HG03175 (cell line): ENCODE measurements at regions not wholly inside any gene's neighbourhood (a gene's known extent, or its start where the extent isn't known, plus 50 kb on each side); places are given as distances from the start of the nearest gene placed in this dataset.
"Not testable (repeated sequence)": the region's sequence is repeated elsewhere in the genome, so short reads cannot be mapped to it uniquely, and the experiment has no call there.

Experiments
- ATAC-seq: cut with Tn5 transposase; IDR thresholded peaks from one replicate; pipeline ENCODE4 v1.9.1; 2021; ENCODE audit warnings: mild to moderate bottlenecking, moderate library complexity; ENCODE audit not compliant: unreplicated experiment

DNA sequence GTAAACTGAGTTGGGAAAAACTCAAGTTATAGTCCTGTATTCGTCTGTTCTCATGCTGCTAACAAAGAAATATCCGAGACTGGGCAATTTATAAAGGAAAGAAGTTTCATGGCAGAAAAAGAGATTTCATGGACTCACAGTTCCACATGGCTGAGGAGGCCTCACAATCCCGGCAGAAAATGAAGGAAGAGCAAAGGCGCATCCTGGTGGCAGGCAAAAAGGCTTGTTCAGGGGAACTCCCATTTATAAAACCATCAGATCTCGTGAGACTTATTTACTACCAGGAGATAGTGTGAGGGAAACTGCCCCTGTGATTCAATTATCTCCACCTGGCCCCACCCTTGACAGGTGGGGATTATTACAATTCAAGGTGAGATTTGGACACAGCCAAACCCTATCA, 292.6 kb upstream of the SYT1 start:
- ATAC-seq = no peak

DNA sequence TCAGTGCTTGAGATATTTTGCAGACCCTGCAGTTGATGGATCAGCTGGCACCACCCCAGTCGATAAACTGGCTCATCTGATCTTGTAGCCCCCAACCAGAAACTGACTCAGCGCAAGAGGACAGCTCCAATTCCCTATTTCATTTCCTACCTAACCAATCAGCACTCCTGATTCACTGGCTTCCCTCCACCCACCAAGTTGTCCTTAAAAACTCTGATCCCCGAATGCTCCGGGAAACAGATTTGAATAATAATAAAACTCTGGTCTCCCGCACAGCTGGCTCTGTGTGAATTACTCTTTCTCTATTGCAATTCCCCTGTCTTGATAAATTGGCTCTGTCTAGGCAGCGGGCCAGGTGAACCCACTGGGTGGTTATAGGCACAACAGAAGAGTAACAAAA, 289.4 kb upstream of the SYT1 start:
- not testable (repeated sequence) for ATAC-seq

DNA sequence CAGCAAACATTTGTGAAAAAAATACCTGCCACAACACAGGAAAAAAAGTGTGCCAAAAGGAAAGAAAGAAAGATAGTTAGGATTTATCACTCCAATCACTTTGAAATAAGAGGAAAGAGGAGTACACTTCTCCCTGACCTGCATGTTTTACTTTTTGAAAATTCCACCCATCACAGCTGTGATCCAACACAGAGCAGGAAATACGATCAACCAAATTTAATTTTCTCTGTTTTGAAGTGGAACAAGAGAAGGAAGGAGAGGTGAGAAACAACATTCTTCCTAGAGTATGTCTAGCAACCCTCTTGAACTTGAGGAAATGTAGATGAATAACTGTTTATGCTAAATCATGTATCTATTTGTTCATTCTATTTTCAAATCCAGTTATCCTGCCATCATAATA, 284.7 kb upstream of the SYT1 start:
- no peak for ATAC-seq

DNA sequence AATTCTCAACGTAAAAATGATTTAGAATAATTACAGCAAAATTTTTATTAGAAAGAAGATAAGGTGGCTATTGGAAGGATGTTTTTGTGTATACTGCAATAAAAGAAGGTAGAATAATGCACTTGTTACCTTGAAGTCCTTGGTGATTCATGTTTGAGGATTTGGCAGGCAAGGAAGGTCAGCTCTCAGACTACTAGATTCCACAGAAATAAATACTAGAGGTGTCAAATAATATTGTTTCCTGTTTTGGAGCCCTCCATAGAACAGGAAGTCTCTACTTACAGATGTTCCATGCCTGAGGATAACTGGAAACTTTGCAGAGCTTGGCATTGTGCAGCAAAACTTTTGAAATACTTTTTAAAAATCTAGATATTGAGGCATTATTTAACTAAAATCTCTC, 284.3 kb upstream of the SYT1 start:
- ATAC-seq = no peak

DNA sequence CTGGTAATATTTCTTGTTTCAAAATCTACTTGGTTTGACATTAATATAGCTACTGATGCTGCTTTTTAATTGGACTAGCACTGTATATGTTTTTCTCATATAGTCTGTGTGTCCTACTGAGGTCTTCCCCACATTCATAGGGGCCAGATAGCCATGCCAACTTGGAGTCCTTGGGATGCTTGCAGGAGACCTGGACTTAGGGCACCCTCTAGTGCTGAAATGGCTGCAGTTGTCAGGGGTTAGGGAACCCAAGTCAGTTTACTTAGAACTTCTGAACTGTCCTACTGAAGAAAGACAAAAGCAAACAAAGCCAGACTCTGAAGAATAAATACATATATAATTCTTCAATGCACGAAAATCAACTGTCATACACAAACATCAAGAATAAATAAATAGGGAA, 279.9 kb upstream of the SYT1 start:
- ATAC-seq = no peak

DNA sequence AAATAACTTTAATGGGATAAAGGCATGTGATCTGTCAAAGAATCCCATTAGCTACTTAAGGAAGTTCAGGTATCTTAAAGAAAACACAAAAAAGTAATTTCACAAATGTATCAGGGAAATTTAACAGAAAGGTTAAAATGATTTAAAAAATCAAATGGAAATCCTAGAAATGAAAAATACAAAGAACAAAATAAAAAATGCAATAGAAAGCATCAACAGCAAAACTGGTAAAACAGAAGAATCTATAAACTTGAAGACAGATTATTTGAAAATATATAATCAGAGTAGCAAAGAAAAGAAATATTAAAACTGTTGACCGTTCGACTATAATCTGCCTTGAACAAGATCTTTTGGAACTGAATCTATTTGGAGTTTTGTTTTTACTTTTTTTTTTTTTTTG, 279.4 kb upstream of the SYT1 start:
- ATAC-seq = no peak

DNA sequence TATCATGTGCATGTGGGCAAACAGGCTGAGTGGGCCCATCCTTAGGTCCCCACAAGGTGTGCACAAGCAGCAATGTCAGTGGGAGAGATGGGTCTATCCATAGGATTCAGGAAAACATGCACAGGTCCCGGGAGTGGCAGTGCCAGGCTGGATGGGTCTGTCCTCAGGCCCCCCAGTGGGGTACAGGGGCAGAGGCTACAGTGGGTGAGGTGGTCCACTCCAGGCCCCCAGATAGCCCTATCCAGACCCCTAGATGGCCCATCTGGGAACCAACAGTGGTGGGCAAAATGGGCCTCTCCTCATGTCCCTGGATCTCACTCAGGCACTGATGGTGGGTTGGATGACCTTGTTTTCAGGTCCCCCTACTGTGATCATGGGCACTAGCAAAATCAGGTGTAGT, 277.8 kb upstream of the SYT1 start:
- ATAC-seq = no peak

DNA sequence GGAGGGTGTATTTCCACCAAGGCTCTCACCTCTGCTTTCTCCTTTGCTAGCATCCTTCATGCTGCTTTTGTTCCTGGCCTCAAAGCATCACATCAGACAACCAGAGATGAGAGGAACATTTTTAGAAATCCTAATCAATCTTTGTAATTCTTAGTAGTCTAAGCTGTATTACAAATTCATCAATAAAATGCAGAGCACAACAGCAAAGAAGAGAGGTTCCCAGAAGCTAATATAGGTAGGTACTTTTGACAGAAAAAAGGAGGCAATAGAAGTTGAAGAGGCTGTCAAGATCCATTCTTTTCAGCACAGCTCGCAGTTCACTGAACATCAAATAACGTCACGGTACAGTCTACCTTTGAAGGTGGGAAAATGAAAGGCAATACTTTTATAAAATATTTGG, 265.2 kb upstream of the SYT1 start:
- ATAC-seq = no peak

DNA sequence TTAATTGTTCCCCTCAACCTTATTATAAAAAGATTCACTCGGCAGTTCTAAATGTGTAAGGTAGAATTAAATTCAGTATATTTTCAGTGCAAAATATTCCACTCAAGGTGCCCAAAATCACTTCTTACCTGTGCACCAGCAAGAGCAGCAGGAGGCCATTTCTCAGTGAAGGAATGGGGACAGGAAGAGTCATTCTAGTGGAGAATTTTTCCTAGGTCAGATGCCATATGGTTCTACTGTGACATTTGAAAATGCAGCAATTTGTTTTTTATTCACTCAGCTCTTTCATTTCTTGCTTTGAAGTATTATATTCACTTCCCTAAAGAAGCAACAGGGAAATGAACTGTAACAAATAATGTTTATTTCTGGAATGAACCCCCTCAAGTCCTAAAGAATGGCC, 264.0 kb upstream of the SYT1 start:
- no peak for ATAC-seq

DNA sequence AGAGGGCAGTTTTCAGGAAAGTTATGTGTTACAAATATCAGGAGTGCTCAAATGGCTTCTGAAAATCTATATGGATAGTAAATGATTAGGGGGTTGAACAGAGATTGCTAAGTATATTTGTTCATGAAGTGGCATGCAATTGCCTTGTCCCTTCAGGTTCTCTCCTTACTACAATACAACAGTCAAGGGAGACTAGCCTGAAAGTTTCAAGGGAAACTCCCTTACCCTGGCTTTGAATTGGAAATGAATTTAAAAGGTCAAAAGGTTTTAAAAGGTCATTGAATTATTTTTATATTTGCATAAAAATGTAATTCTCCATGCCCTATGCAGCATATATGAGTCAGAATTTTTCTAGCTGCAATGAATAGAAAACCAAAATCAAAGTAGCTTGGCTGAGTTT, 253.1 kb upstream of the SYT1 start:
- no peak for ATAC-seq

DNA sequence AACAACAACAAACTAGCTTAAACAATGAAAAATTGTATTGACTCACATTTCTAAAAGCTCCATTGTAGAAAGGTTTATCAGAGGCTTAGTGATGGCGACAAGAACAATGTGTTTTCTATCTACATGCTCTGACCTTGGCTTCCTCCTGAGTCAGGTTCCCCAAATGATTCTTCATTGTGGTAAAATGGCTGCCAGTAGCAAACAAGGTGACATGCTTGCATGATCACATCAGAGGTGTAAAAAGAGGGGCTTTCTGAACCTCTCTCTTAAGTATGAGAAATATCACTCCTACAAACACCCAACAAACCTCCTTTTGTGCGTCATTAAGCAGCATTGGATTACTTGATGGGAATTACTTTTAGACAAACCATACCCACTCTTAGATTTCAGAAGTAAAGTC, 252.4 kb upstream of the SYT1 start:
- ATAC-seq = no peak

DNA sequence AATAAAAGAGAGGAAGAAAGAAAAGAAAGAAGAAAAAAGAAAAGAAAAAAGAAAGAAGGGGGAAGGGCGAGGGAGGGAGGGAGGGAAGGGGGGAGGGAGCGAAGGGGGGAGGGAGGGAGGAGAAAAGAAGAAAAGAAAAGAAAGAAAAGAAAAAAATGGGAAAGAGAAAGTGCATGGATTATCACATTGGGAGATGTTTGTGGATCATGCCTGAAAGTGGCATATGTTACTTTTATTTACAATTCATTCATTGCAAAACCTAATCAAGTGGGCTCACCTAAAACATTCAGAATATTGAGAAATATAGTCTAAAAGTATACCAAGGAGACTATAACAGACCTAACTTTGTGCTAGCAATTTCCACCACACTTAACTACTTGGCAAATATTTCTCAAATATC, 246.9 kb upstream of the SYT1 start:
- no peak for ATAC-seq

DNA sequence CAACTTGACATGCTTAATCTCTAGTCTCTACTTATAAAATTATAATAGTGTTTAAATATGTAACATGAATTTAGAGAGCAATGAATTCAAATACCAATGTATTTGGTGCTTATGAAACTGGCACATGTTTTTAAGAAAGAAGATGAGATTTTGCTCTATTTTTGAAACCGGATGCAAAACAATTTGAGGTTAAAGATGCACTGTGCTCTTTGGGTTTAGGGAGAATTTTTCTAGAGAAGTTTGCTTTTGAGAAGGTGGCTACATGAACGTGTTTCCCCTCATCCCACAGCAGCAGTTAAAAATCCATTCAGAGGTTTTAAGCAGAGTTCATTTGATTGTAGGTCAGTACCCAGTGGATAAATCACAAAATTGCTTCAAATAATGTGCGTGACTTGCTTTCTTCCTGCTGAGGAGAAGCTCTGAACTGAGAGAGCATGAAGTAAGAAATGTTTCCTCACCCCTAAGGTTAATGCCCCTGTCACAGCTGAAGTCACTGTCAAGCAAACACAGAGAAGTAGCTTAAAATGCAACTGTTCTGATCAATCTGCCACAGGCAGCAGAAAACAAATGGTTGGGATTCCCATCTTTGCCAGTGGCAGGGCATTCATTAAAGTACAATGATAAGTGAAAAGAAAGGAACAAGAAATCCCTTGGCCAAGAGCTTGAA, 241.9 kb upstream of the SYT1 start:
- no peak for ATAC-seq

DNA sequence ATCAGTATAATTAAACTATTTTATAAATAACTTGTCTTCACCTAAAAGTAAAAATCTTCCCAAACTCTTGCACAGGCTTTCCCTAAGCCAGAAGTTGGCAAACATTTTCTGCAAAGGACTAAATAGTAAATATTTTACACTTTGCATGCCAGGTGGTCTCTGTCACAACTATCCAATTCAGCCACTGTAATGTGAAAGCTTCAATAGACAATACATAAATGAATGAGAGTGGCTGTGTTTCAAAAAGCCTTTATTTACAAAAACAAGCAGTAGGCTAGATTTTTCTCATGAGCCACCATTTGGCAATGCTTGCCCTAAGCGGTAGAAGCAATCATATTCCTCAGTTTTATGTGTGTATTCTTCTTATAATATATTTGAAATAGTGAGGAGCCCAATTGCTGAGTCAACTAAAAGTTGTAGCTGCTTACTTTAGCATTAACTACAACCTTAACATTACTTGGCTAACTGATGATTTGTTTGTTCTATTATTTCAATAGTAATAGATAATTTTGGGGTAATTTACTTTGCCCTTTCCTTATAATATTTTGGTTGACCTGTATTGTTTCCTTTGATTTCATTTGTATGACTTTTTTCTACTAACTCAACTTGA, 236.0 kb upstream of the SYT1 start:
- no peak for ATAC-seq

DNA sequence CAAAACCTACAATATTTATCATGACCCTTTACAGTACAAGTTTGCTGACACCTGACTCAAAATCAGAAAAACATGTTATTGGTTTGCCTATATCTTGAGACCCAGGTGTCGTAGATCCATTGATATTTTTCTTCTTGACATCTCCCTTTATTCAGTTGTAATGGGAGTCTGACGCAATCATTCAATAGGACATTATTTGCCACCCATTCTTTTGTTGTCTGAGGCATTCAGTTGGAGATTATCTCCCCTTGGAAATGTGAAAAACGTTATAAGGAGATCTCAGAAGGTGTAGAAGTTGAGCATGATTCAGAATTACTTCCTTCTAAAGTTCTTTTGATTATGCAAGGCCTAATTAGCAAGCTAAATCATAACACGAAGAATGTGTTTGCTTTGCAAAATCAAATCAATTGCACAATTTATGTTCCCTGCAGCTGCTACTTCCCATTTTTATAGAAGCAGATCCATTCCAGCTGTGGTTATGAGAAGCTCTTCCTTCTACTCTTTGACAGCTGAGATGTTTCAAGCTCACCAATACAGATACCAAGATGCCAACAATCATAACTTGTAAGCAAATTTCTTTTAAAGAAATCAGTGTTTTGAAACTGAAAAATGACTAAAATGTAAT, 228.2 kb upstream of the SYT1 start:
- no peak for ATAC-seq

DNA sequence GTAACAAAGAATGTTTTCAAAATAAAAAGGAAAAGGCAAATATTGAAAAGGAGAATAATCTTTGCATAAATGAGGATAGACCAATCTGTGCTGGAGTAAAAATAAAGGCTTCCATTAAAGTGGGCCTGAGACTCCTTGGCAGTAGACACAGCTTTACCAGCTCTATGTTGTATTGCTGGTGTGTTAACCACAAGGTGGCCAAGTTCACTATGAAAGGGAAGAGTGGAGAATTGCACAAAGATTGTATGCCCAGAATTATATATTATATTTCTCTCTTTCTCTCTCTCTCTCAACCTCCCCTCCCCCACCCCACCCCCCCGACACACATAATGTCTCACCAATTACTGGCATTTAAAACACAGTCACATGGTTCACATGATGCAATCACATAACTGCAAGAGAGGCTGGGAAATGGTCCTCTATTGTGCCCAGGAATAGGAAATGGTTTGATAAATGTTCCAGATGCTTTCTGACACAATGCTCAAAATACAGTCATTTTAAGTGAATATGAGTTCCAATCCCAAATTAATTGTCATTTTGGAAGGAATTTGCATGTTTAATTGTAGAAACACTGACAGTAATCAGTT, 222.6 kb upstream of the SYT1 start:
- no peak for ATAC-seq

DNA sequence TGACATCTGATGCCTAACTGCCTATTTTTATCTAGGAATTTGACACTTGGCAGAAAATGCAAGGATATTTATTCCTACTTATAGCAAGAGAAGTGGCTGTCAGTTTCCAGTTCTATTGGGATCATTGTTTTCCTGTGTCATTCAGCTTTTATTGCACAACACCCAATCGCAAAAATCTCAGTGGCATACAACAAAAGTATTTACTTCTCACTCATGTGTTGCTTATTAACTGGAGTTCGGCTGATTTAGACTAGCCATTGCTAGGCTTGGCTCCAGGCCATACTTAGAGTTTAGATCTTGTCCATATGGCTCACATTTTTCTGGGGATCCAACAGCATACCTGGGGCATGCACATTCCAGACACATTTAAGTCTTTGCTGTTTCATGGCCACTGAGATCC, 218.6 kb upstream of the SYT1 start:
- no peak for ATAC-seq

DNA sequence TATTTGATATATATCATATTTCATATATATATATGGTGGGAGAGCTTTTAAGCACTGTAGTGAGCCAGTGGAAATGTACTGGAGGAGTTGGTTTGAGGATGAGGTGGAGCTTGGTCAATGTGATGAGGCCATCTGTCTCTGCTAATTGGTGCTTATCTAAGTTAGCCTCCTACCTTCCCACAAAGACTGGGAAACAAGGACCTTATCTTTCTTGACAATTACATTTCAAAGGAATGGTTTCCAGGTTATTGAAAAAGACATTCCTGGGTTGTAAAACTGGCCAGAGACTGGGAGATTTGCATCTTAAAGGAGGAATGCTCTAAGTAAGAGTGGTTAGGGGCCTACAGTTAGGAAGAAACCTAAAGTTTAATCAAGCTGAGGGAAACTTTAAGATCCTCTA, 212.8 kb upstream of the SYT1 start:
- ATAC-seq = no peak

DNA sequence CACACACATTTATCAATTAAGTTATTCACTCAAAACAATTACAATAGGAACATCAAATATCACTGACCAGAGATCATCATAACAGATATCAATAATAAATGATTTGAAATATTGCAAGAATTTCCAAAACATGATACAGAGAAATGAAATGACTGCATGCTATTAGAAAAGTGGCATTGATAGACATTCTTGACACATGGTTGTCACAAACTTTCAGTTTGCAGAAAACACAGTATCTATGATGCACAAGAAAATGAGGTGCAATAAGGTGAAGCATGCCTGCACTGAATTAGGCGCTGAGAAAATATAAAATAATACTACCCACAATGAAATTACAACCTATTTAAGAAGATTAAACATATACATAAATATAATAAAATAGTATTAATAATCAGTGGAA, 198.0 kb upstream of the SYT1 start:
- ATAC-seq = no peak

DNA sequence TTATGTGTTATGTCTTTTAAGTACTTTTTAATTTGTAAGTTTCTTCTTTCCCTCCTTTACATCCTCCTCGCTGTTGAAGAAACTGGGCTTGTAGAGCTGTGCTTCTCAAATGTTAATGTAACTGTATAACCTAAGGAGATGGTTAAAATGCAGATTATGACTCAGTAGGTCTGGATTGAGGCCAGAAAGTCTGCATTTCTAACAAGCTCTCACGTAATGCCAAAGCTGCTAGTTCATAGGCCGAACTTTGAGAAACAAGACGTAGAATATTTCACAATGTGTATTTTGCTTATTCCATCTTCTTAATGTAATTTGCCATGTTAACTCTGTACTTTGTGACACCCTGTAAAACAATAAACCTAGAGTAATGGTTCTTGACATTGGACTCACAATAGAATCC, 193.3 kb upstream of the SYT1 start:
- ATAC-seq = no peak

DNA sequence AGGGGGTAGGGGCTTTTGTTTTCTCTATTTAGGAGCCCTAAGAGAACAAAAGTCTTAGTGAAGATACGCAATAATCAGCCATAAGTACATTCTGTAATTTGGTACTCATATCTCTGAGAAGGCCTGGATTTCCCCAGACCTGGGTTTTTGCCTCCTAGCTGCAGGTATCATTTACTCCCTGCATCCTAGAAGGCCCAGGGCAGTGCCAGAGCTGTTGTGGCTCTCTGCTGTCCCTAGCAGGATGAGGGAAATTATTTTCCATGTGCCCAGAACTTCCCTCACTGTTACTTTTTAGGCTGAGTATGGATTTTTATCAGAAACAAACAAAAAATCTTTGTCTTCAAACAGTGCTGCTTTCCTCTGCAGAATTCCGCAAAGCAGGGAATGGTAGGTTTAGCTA, 192.5 kb upstream of the SYT1 start:
- ATAC-seq = no peak

DNA sequence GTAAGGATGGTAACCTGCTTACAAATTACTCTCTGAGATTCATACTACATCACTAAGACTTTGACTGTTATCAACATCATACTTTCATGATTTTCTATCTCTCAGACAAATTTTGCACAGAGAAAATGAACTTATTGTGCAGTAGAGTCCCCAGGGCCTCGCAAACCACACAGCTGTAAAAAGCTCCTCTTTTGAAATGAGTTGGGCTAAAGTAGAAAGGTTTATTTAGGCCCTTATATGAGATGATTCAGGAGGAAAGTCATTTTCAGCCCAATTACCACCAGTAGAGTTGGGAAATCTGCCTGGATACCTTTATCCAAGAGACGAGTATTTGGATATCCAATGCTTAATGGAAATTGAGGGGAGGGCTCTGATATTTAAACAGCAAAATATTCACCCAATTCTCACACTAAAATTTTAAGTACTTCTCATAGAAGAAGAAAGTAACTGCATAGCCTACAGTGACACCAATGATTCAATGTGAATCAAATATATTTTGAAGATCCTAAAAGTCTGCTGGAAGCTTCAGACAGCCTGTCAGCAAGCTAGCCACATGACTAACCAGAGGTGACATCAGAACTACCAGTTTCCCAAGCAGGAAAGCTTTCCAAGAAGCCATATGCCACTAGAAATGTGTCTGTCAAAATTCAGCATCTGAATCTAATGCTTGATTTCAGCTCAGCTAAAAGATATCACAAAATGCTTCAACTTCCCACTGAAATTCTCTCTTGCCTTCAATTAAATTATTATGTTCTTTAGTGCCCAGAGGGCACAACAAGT, 190.1 kb upstream of the SYT1 start:
- ATAC-seq = no peak
